ENCODE measurements at regions not wholly inside any gene's neighbourhood (a gene's known extent, or its start where the extent isn't known, plus 50 kb on each side); places are given as distances from the start of the nearest gene placed in this dataset.

GRCh38 chr6:144345451-144345850 lies 60.3 kb downstream of the UTRN start:
- in situ Hi-C loops (cut with HindIII; ENCODE audit: extremely low pct_ligation_motif_present, low pct_unique_long_range_greater_than_20kb), result no loop called here
- 0 out of 2 replicates have a peak, but pooled peaks cover 2% of the 10 kb centered on the region for H4K20me1 ChIP-seq (ENCODE audit: insufficient read depth, low read length)
- H3K36me3 ChIP-seq (replicated peaks in 1 of 2; ENCODE audit: control insufficient read depth in 1 of 2, insufficient read depth in 2 of 2, low read length in 2 of 2), result peaks cover 0 to 4% of the 10 kb centered on the region in 2 experiments; a peak in 1 of 5 replicates
- intact Hi-C loops (cut with micrococcal nuclease; ENCODE audit: unreplicated experiment), result no loop called here
- no peak overlapping the region for H3K9ac ChIP-seq (ENCODE audit: insufficient read depth, low read depth, low read length)
- CTCF ChIA-PET (ENCODE audit: low intra/inter-chr PET ratio, low total read pairs), result no interaction called here
- peak overlapping the region in 1 of 3 experiments; percentile 36; a peak in 2 of 6 replicates for H3K4me3 ChIP-seq (replicated peaks in 1 of 3; ENCODE audit: insufficient read depth in 1 of 3, low read depth in 2 of 3, low read length in 3 of 3)
- POLR2A ChIA-PET, result no interaction called here
- peaks cover 99% of the 10 kb centered on the region for H3K4me1 ChIP-seq (ENCODE audit: insufficient read depth, low read length)
- H3K27me3 ChIP-seq (ENCODE audit: control insufficient read depth in 1 of 2, insufficient read depth in 2 of 2, low read length in 2 of 2), result no peaks in the 10 kb centered on the region
- H3K27ac ChIP-seq (ENCODE audit: extremely low read length, insufficient read depth, low read length), result no peak overlapping the region
- H3K9me3 ChIP-seq (ENCODE audit: low read length), result no peaks in the 10 kb centered on the region
- 97% methylated on average over 4 of the region's 4 CpGs for WGBS (ENCODE audit: low lambda C conversion rate)
- BruUV-seq (replicated peaks), result no TSS peak
- FAIRE-seq (no peak), ATAC-seq (no peak), DNase-seq (ENCODE audit: low spot score) (no peak)
- H2AFZ ChIP-seq (ENCODE audit: low read length), result no peak overlapping the region
- H3K79me2 ChIP-seq (ENCODE audit: insufficient read depth, low read length), result peaks cover 86% of the 10 kb centered on the region
- H3K4me2 ChIP-seq (ENCODE audit: low read depth, low read length), result peak overlapping the region; percentile 68
- 0 out of 2 replicates have a peak, but pooled peaks have one; percentile 12 for TF ChIP-seq CTCF (CRISPR knock-in tag; IDR thresholded peaks at IDR 0.05)
- TF ChIP-seq NR0B2 (CRISPR knock-in tag; IDR thresholded peaks at IDR 0.05), result no peak
- no peak for TF ChIP-seq TIGD3 (CRISPR knock-in tag; IDR thresholded peaks at IDR 0.05; ENCODE audit: borderline replicate concordance)
- TF ChIP-seq MXD3 (CRISPR knock-in tag; IDR thresholded peaks at IDR 0.05), result 0 out of 2 replicates have a peak, but pooled peaks have one; percentile 39
- no peak for TF ChIP-seq UBTF (CRISPR knock-in tag; IDR thresholded peaks at IDR 0.05)
- peak; percentile 10; the same call in 1 of the 2 replicates for TF ChIP-seq ZNF687 (CRISPR knock-in tag; IDR thresholded peaks at IDR 0.05)
- TF ChIP-seq ZBTB38 (CRISPR knock-in tag; IDR thresholded peaks at IDR 0.05), result peak; percentile 65; the same call in 1 of the 2 replicates
- TF ChIP-seq ZNF776 (CRISPR knock-in tag; IDR thresholded peaks at IDR 0.05), result no peak
- TF ChIP-seq ZNF605 (CRISPR knock-in tag; IDR thresholded peaks at IDR 0.05), result peak; percentile 67; the same call in 1 of the 2 replicates
- TF ChIP-seq ZMYM2 (CRISPR knock-in tag; IDR thresholded peaks at IDR 0.05), result 0 out of 2 replicates have a peak, but pooled peaks have one; percentile 29

Measured in HepG2 (cell line).